Epidermal melanocyte (primary cell): ENCODE measurements at regions not wholly inside any gene's neighbourhood (a gene's known extent, or its start where the extent isn't known, plus 50 kb on each side); places are given as distances from the start of the nearest gene placed in this dataset.
"Not testable (repeated sequence)": the region's sequence is repeated elsewhere in the genome, so short reads cannot be mapped to it uniquely, and the experiment has no call there.

Source experiments
- DNase-seq: peaks from one replicate; pipeline ENCODE4 v3.0.0; 2011; ENCODE audit warnings: low spot score; ENCODE audit not compliant: insufficient read length

- no peak for DNase-seq
Measured at GRCh38 chr4:126123611-126124325, 809.0 kb downstream of the FAT4 start.

DNA sequence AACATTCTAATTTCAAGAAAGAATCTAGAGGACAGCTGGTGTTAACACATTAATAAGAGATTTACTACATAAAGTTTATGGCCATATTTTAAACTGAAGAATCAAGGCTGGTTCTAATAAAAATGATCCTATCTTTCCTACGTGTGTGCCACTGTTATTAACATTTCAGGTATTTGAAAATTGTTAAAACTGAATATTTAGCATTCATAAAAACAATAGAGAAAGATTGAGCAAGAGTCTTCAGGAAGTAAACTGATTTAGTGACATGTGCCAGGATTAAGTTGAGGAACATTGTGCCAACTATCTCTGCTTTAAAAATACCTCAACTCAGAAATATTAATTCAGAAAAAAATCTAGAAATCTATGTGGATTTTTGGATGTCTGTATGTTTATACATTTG is 810.1 kb downstream of the FAT4 start:
- no peak for DNase-seq

GRCh38 chr4:126130215-126130614 is 815.5 kb downstream of the FAT4 start:
- no peak for DNase-seq

- no peak for DNase-seq
Measured at GRCh38 chr4:126136922-126137781, 822.4 kb downstream of the FAT4 start.

- DNase-seq = no peak
Measured at GRCh38 chr4:126137782-126138170, 823.0 kb downstream of the FAT4 start.

GRCh38 chr4:126144543-126145237 is 829.9 kb downstream of the FAT4 start:
- no peak for DNase-seq

DNA sequence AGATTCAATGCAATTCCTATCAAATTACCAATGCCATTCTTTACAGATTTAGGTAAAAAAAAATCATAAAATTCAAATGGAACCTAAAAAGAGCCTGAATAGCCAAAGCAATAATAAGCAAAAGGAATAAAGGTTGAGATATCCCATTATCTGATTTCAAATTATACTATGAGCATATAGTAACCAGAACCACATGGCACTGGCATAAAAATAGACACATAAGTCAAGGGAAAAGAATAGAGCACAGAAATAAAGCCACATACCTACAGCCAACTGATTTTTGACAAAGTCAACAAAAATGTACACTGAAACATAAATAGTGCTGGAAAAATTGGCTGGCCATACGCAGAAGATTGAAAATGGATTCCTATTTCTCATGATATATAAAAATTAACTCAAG is 853.7 kb downstream of the FAT4 start:
- DNase-seq = no peak

- DNase-seq = no peak
Measured at GRCh38 chr4:126172126-126172525, 857.4 kb downstream of the FAT4 start.

- no peak for DNase-seq
Measured at GRCh38 chr4:126174627-126175026, 859.9 kb downstream of the FAT4 start.

GRCh38 chr4:126180642-126181041 is 865.9 kb downstream of the FAT4 start:
- no peak for DNase-seq

DNA sequence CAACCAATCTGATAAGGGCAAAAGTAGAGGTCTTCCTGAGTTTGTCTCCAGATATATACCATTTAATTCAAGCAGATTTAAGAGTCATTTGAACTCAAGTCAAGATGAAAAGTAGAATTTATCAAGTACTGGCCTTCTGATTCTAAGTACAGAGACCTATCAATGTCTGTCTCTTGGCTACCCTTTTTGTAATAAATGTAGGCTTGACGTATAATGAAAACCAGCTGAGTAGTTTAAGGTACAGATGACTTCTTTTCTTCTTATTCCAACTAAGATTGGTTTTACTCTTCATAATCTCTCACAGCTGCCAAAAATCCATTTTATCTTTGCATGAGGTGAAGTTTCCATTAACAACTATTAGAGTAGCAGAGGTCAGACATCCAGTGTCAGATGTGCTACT is 867.6 kb downstream of the FAT4 start:
- no peak for DNase-seq

DNA sequence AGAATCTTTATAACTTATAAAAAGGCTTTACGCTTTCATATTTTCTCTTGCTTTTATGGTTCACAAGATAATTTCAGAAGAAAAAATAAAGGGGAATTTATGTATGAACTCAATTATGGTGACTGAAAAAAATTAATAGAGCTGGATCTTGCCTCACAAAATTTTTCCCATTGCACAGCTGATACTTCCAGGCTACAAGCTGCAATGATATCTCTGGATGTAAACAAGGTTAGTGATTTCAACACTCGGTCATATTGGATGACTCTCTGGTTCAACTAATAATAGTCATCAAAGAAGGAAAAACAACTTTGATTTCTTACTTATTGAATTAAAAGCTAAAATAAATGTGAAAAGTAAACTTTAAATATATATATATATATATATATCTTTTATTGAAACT is 868.0 kb downstream of the FAT4 start:
- no peak for DNase-seq

DNA sequence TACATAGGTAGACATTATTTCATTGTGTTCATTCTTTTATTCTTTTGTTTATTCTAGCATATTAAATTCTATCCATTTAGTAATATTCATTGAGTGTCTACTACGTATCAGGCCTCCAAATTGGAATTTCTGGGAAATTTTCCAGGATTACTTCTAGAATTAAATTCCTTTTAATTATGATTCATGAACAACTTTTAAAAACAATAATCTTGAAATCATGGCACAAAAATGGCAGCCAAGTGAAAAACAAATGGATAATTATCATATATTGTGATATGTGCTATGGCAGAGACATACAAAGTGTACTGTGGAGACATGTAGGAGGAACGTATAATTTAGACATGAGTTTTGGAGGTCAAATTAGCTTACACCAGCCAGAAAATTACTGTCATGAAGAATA is 868.5 kb downstream of the FAT4 start:
- DNase-seq = no peak

- DNase-seq = no peak
Measured at GRCh38 chr4:126191536-126191935, 876.8 kb downstream of the FAT4 start.

GRCh38 chr4:126192506-126192905 is 877.8 kb downstream of the FAT4 start:
- no peak for DNase-seq

GRCh38 chr4:126201251-126202138 is 886.7 kb downstream of the FAT4 start:
- not testable (repeated sequence) for DNase-seq

GRCh38 chr4:126202226-126202625 is 887.5 kb downstream of the FAT4 start:
- DNase-seq = no peak

GRCh38 chr4:126207910-126208309 is 893.2 kb downstream of the FAT4 start:
- DNase-seq = no peak

DNA sequence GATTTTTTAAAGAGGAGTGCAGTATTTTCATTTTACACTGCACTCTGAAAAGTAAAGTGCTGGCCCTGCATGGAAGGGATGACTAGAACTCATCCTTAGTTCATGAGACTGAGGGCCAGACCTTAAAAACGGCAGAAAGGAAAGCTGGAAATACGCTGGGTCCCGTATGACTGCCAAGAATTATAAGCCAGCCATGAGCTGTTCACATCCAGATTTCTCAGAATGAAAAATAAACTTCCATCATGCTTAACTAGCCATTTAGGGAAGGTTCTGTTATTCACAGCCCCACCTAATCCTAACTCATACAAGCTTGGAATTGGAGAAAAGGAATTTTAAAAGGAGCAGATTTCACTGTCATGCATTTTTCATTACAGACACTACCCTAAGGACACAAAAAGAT is 894.4 kb downstream of the FAT4 start:
- no peak for DNase-seq

- DNase-seq = no peak
Measured at GRCh38 chr4:126213996-126214395, 899.2 kb downstream of the FAT4 start.

DNA sequence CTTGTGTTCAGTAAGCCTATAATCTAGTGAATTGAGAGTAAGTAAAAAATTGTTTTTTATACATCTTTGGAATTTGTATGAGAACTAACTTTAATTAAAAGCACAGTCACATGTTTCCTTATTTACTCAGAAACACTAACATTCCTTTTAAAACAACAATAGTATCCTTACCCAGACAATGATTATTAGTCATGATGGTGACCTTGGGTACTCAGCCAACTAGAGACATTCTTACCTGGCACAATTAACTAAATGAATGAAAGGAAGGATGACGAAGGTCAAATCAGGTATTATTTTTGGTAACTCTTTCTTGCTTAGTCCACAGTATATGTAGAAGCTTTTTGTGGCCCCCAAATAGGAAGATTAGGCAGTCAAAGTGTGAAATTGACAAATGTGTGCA is 901.0 kb downstream of the FAT4 start:
- DNase-seq = no peak
